ENCODE measurements at regions not wholly inside any gene's neighbourhood (a gene's known extent, or its start where the extent isn't known, plus 50 kb on each side); places are given as distances from the start of the nearest gene placed in this dataset.

- Histone ChIP-seq H3K4me3 (no peak overlapping the region), H3K4me1 (no peaks in the 10 kb centered on the region), H3K27me3 (no peaks in the 10 kb centered on the region), H3K36me3 (no peaks in the 10 kb centered on the region), H3K9me3 (peaks cover 6% of the 10 kb centered on the region), H3K27ac (no peak overlapping the region)
- TF ChIP-seq CTCF (IDR thresholded peaks at IDR 0.05), result no peak
- intact Hi-C loops (cut with DNase I), result no loop called here
- ATAC-seq, result no peak
- DNase-seq, result no peak
Observed at GRCh38 chr2:221874444-221874843, 302.3 kb upstream of the EPHA4 start.

- no peak overlapping the region for H3K4me3 ChIP-seq
- no peaks in the 10 kb centered on the region for H3K4me1 ChIP-seq
- H3K27me3 ChIP-seq, result no peaks in the 10 kb centered on the region
- no peak for TF ChIP-seq CTCF (IDR thresholded peaks at IDR 0.05)
- no peak overlapping the region for H3K27ac ChIP-seq
- H3K36me3 ChIP-seq, result no peaks in the 10 kb centered on the region
- ATAC-seq (no peak), DNase-seq (no peak)
- no peaks in the 10 kb centered on the region for H3K9me3 ChIP-seq
- intact Hi-C loops (cut with DNase I), result no loop called here
Observed at GRCh38 chr2:221857719-221858118, 285.6 kb upstream of the EPHA4 start.

GRCh38 chr2:221853297-221853696, 281.2 kb upstream of the EPHA4 start:
- ATAC-seq (no peak), DNase-seq (no peak)
- Histone ChIP-seq H3K36me3 (no peaks in the 10 kb centered on the region), H3K27ac (no peak overlapping the region), H3K9me3 (no peaks in the 10 kb centered on the region), H3K27me3 (no peaks in the 10 kb centered on the region), H3K4me1 (no peaks in the 10 kb centered on the region), H3K4me3 (no peak overlapping the region)
- intact Hi-C loops (cut with DNase I), result no loop called here
- TF ChIP-seq CTCF (IDR thresholded peaks at IDR 0.05), result no peak

- DNase-seq, result no peak
- no peak overlapping the region for H3K27ac ChIP-seq
- no peaks in the 10 kb centered on the region for H3K4me1 ChIP-seq
- no peaks in the 10 kb centered on the region for H3K9me3 ChIP-seq
- H3K27me3 ChIP-seq, result no peaks in the 10 kb centered on the region
- H3K4me3 ChIP-seq, result no peak overlapping the region
- intact Hi-C loops (cut with DNase I), result no loop called here
- H3K36me3 ChIP-seq, result no peaks in the 10 kb centered on the region
- TF ChIP-seq CTCF (IDR thresholded peaks at IDR 0.05), result no peak
- ATAC-seq, result no peak
Observed at GRCh38 chr2:221851531-221852045, 279.5 kb upstream of the EPHA4 start.

- Histone ChIP-seq H3K36me3 (no peaks in the 10 kb centered on the region), H3K4me3 (no peak overlapping the region), H3K27me3 (no peaks in the 10 kb centered on the region), H3K4me1 (no peaks in the 10 kb centered on the region), H3K9me3 (no peaks in the 10 kb centered on the region), H3K27ac (no peak overlapping the region)
- no peak for DNase-seq
- intact Hi-C loops (cut with DNase I), result no loop called here
- no peak for TF ChIP-seq CTCF (IDR thresholded peaks at IDR 0.05)
- no peak for ATAC-seq
Observed at GRCh38 chr2:221850076-221850475, 278.0 kb upstream of the EPHA4 start.

- H3K4me1 ChIP-seq, result no peaks in the 10 kb centered on the region
- intact Hi-C loops (cut with DNase I), result no loop called here
- H3K9me3 ChIP-seq, result no peaks in the 10 kb centered on the region
- ATAC-seq, result no peak
- H3K4me3 ChIP-seq, result no peak overlapping the region
- H3K36me3 ChIP-seq, result no peaks in the 10 kb centered on the region
- TF ChIP-seq CTCF (IDR thresholded peaks at IDR 0.05), result no peak
- H3K27me3 ChIP-seq, result no peaks in the 10 kb centered on the region
- no peak for DNase-seq
- H3K27ac ChIP-seq, result no peak overlapping the region
Observed at GRCh38 chr2:221848286-221848685, 276.2 kb upstream of the EPHA4 start.

All from upper lobe of right lung (tissue), 1 donor.